Bone marrow (tissue), 2 donors: ENCODE measurements at regions not wholly inside any gene's neighbourhood (a gene's known extent, or its start where the extent isn't known, plus 50 kb on each side); places are given as distances from the start of the nearest gene placed in this dataset.
"Not testable (repeated sequence)": the region's sequence is repeated elsewhere in the genome, so short reads cannot be mapped to it uniquely, and the experiment has no call there.

Experiments used
- DNase-seq, 2 donors: peaks; one replicate each; lab custom pipeline; 2025; lab: John Stamatoyannopoulos, UW

DNA sequence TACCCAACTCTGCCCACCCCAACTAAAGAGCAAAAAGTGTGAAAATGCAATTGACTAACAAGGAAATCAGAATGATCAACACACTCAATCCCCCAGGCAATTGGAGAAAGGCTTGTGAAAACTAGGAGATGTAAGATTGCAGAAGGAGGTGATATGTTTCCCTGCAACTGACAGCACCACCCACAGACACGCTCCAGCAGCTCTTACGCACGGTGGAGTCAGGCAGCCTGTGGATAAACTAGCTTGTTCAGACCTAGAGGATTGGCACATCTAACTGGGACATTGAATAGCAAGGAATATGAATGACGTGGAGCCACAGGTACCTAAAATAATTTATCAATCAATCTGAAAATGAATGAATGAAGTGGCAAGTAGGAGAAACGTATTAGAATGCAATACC is 125.7 kb upstream of the MYO3A start:
- DNase-seq: no peak

GRCh38 chr10:25811052-25811685 is 122.9 kb upstream of the MYO3A start:
- no peak for DNase-seq

DNA sequence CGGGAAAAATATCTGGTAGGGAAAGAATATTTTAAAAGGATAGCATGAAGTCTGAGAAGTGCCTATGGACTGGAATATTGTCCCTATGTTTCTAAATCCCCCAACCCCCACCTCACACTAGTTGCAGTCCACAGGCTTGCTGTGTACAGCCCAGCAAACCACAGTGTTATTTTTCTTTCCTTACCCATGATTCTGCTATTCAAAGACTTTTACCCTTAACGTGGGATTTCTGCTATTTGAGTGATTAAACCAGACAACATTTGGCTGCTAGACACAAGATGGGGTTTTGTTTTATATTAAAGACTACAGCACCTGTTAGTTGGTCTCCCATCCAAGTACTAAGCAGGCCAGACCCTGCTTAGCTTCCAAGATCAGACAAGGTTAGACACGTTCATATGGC is 120.5 kb upstream of the MYO3A start:
- DNase-seq: no peak

DNA sequence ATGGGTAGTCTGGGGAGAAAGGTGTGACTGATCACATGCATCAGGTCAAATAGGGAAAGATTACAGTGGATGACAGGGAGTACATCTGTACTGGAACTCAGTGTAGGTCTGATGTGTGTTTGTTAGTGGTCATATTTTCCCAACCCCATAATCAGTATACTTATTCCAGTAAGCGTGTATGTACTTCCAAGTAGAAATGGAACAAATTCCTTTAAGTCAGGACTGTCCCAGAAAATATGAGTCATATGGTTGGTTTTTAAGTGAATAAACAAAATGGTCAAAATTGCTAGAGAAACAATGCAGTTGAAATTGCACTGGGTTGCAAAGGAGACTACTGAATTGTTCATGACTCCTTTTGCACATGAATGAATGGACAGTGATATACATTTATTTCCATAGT is 118.8 kb upstream of the MYO3A start:
- DNase-seq: no peak

DNA sequence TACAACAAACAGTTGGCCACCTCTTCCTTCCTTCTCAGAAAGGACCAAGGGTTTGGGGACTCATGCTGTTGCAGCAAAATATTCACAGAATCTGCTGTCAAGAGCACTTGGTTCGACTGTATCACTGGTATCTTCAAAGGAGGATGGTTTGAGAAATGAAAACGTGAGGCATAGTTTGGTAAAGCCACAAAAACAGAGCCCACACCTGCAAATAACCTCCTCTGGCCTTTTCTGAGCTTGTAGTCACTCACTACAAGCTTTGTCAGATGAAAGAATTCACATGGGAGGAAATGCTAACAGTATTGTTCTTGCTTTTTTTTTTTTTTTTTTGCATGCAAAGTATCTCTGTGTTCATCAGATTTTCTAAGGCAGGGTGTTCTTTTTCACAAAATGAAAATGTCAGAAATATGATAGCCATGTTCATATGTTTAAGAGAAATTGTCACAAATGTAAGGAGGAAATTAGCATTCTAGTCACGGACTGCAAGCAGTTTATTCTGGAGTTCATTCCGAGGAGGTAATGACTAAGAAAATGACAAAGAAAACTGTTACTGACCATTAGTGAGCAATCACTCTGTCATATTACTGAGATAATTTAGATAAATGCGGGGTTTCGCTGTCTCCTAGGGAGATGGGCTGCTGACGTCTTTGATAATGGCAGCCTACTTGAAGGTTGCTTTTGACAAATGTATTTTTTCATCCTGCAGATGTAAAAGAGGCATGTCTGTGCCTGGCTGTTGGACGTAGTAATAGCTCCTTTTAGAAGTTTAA is 117.8 kb upstream of the MYO3A start:
- DNase-seq: no peak

DNA sequence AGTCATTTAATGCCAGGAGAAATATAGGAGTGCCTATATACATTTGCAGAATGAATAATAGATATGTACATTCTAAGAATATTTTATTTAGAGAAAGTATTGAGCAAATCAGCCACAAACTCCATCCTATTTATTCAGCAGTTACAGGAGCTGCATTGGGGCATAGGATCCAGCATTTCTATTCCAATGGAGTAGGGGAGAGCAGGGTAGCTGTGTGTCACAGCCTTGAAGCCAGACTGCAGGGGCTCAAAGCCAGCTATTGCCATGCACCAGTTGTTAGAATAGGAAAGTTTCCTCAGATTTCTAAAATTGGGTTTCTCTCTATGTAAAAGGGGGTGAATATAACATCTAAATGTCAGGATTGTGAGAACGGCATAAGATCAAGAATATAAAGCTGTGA is 116.8 kb upstream of the MYO3A start:
- DNase-seq: no peak

- no peak for DNase-seq
These were observed 115.3 kb upstream of the MYO3A start for GRCh38 chr10:25818751-25819150.

- DNase-seq: no peak
These were observed 113.6 kb upstream of the MYO3A start for GRCh38 chr10:25820472-25820871.

GRCh38 chr10:25820874-25821273 is 113.2 kb upstream of the MYO3A start:
- DNase-seq: no peak

DNA sequence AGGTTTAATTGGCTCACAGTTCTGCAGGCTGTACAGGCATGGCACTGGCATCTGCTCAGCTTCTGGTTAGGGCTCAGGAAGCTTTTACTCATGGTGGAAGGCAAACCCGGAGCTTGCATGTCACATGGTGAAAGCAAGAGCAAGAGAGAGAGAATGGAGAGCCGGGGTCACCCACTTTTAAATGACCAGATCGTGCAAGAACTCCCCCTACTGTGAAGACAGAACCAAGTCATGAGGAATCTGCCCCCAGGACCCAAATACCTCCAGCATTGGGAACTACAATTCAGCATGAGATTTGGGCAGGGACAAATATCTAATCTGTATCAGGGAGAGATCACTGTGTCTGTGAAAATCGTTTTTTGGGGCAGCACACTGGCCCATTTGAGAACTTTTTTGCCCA is 110.0 kb upstream of the MYO3A start:
- DNase-seq: no peak

DNA sequence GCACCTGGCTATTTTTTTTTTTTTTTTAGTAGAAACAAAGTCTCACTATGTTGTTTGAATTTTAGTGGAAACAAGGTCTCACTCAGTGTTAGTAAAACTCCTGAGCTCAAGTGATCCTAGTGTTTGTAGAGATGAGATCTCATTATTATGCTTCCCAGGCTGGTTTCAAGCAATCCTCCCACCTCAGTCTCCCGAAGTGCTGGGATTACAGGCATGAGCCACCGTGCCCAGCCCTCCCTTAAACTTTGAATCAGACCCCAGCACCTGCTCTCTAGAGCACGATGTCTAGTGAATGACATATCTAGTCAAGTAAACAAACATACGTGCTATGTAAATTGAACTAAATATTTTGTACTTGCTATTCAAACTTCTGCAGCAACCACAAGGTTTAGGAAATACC is 105.6 kb upstream of the MYO3A start:
- no peak for DNase-seq

GRCh38 chr10:25831080-25831479 is 102.9 kb upstream of the MYO3A start:
- DNase-seq: no peak

GRCh38 chr10:25839683-25840082 is 94.3 kb upstream of the MYO3A start:
- no peak for DNase-seq

DNA sequence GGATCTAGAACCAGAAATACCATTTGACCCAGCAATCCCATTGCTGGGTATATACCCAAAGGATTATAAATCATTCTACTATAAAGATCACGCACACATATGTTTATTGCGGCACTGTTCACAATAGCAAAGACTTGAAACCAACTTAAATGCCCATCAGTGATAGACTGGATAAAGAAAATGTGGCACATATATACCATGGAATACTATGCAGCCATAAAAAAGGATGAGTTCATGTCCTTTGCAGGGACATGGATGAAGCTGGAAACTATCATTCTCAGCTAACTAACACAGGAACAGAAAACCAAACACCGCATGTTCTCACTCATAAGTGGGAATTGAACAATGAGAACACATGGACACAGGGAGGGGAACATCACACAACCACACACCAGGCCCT is 93.2 kb upstream of the MYO3A start:
- DNase-seq: not testable (repeated sequence)

GRCh38 chr10:25842146-25842545 is 91.9 kb upstream of the MYO3A start:
- DNase-seq: no peak

- DNase-seq: no peak
These were observed 90.4 kb upstream of the MYO3A start for GRCh38 chr10:25843551-25844170.

DNA sequence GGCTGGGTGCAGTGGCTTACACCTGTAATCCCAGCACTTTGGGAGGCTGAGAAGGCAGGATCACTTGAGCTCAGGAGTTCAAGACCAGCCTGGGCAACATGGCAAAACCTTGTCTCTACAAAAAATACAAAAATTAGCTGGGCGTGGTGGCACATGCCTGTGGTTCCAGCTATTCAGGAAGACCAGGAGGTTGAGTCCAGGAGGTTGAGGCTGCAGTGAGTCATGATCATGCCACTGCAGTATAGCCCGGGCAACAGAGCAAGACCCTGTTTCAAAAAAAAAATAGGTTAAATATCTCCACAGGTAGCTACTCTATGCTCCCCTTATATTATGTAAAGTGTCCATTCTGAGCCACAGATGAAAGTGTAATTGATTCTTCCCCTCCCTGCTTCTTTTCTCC is 89.3 kb upstream of the MYO3A start:
- not testable (repeated sequence) for DNase-seq

- DNase-seq: no peak
These were observed 84.8 kb upstream of the MYO3A start for GRCh38 chr10:25849268-25849667.

DNA sequence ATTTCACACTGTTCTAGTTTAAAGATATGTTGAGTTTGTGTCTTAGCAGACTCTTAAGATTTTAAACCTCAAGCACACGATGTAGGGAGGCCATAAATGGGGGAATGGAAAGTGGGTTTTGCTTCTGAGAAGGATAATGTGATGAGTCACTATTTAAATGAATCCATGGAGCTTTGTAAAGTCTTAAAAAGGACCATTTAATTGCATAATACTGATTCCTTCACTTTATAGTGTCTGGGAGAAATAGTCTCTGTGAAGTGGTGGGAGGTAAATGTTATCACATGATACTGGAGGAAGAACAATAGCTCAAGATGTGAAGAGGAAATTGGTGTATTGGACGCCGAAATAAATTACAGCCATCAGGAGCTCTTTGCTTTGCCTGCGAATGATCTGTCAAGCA is 84.0 kb upstream of the MYO3A start:
- DNase-seq: no peak

GRCh38 chr10:25851548-25851947 is 82.5 kb upstream of the MYO3A start:
- DNase-seq: no peak

DNA sequence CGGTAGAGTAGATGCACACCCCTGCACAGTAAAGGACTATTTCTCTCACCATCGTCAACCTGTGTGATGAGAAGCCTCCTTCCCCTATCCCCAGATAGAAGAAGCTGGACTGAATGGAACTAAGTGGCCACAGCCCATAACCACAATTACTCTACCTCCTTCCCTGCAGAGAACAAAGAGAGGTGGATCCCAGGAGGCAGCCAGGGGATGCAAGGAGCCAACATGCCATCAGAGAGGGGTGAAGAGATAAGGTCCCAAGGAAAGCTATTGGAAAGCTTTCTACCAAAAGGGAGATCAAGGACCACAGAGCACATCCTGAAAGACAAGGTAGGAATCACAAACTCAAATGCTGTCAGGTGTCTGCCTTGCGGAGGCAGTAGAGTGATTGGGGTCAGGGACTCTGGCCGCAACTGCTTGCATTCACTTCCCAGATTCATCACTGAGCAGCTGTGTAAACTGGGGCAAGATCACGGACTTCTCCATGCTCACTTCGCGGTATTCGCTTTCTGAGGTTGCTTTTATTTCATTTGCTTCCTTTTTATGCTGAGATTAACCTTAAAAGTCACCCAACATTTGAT is 81.6 kb upstream of the MYO3A start:
- no peak for DNase-seq

- no peak for DNase-seq
These were observed 76.0 kb upstream of the MYO3A start for GRCh38 chr10:25858076-25858475.

DNA sequence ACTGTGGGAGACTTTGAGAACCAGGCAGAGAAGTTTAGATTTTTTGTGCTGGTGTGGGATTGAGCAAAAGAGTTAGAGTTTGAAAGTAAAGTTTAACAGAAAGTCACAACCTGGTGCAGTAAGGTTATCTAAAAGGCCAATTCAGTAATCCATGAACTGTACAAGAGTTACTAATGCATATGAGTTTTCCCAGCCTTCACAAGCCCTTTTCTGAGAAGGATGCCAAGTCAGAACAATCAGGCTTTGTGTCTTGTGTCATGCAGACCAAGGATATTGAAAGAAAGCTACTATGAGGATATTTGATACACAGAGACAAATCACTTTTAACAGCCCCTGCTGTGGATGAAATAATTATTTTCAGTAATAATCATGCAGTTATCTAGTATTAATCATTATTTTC is 68.8 kb upstream of the MYO3A start:
- DNase-seq: no peak
